ENCODE measurements at regions not wholly inside any gene's neighbourhood (a gene's known extent, or its start where the extent isn't known, plus 50 kb on each side); places are given as distances from the start of the nearest gene placed in this dataset.

GRCh38 chr17:73942703-73943415, 260.6 kb upstream of the RPL38 start:
- no peak for TF ChIP-seq CTCF (IDR thresholded peaks at IDR 0.05)
- no peak for TF ChIP-seq POLR2A (IDR thresholded peaks at IDR 0.05)
- no peaks in the 10 kb centered on the region for H3K36me3 ChIP-seq
- intact Hi-C loops (cut with DNase I; ENCODE audit: low total_unique reads), result no loop called here

GRCh38 chr17:73943416-73944110, 259.9 kb upstream of the RPL38 start:
- intact Hi-C loops (cut with DNase I; ENCODE audit: low total_unique reads), result no loop called here
- no peak for TF ChIP-seq POLR2A (IDR thresholded peaks at IDR 0.05)
- no peak for TF ChIP-seq CTCF (IDR thresholded peaks at IDR 0.05)
- Histone ChIP-seq H3K4me3 (no peak overlapping the region), H3K27ac (no peak overlapping the region), H3K36me3 (no peaks in the 10 kb centered on the region), H3K27me3 (no peaks in the 10 kb centered on the region), H3K9me3 (no peaks in the 10 kb centered on the region), H3K4me1 (no peaks in the 10 kb centered on the region)
- DNase-seq, result no peak

More at GRCh38 chr17:73942703-73943415, 260.6 kb upstream of the RPL38 start:
- no peaks in the 10 kb centered on the region for H3K4me1 ChIP-seq
- no peak for DNase-seq
- H3K9me3 ChIP-seq, result no peaks in the 10 kb centered on the region
- H3K27ac ChIP-seq, result no peak overlapping the region
- H3K4me3 ChIP-seq, result no peak overlapping the region
- no peaks in the 10 kb centered on the region for H3K27me3 ChIP-seq

GRCh38 chr17:73944366-73944765, 259.1 kb upstream of the RPL38 start:
- Histone ChIP-seq H3K9me3 (no peaks in the 10 kb centered on the region), H3K4me1 (no peaks in the 10 kb centered on the region), H3K4me3 (no peak overlapping the region), H3K27ac (no peak overlapping the region), H3K36me3 (no peaks in the 10 kb centered on the region), H3K27me3 (no peaks in the 10 kb centered on the region)
- intact Hi-C loops (cut with DNase I; ENCODE audit: low total_unique reads), result no loop called here
- DNase-seq, result no peak
- no peak for TF ChIP-seq CTCF (IDR thresholded peaks at IDR 0.05)

DNA sequence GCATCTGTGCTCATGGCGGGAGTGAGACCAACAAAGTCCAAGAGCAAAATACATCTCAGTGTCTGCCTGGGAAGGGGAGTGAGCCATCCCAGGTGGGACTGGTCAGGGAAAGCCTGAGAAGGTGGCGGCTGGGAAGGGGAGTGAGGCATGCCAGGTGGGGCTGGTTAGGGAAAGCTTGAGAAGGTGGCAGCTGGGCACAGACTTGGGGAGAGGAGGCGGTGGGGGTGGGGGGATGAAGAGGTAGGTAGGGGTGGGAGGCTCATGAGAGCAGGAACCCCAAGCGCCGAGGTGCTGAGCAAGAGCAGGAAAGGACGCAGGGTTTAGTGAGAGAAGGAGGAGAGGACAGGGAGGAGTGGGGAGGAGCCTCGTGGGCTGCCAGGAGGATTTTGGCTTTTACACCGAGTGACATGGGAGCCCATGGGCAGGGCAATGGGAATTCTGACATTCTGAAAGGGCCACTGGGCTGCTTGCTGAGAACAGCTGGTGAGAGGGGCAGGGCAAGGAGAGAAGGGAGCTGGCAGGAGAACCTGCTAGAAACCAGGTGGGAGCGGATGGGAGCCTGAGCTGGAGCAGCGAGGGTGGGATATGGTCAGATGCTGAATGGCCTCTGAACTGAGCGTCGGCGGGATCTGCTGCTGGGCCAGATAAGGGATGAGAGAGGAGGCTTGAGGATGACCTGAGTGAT, 256.1 kb upstream of the RPL38 start:
- H3K9me3 ChIP-seq, result no peaks in the 10 kb centered on the region
- DNase-seq, result no peak
- no peak for TF ChIP-seq POLR2A (IDR thresholded peaks at IDR 0.05)
- TF ChIP-seq CTCF (IDR thresholded peaks at IDR 0.05), result no peak
- H3K27ac ChIP-seq, result no peak overlapping the region
- H3K36me3 ChIP-seq, result no peaks in the 10 kb centered on the region
- peaks cover 0 to 2% of the 10 kb centered on the region in 2 donors for H3K4me1 ChIP-seq
- no peak overlapping the region for H3K4me3 ChIP-seq
- intact Hi-C loops (cut with DNase I; ENCODE audit: low total_unique reads), result no loop called here
- H3K27me3 ChIP-seq, result no peaks in the 10 kb centered on the region

DNA sequence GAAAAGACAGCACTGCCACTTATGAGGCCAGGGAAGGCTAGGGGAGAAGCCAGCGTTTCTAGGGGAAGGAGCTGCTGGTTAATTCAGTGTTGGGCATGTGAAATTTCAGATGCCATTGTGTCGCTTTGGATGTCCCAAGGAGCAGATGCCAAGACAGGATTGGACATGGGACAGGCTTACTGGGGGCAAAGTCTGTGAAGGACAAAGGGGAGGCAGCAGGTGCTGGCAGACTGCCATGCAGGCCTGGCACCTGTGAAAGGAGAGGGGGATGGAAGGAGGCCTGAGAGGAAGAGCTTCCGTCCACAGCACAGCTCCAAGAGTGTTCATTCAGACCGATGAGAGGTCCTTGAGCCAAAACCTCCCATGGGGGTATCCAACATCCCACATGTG, 255.5 kb upstream of the RPL38 start:
- Histone ChIP-seq H3K27me3 (no peaks in the 10 kb centered on the region), H3K36me3 (no peaks in the 10 kb centered on the region), H3K4me3 (no peak overlapping the region), H3K4me1 (peaks cover 0 to 8% of the 10 kb centered on the region in 2 donors), H3K9me3 (no peaks in the 10 kb centered on the region), H3K27ac (no peak overlapping the region)
- no peak for DNase-seq
- TF ChIP-seq CTCF (IDR thresholded peaks at IDR 0.05), result no peak
- no peak for TF ChIP-seq POLR2A (IDR thresholded peaks at IDR 0.05)
- intact Hi-C loops (cut with DNase I; ENCODE audit: low total_unique reads), result no loop called here

All from uterus (tissue), 3 donors.